ENCODE measurements at regions not wholly inside any gene's neighbourhood (a gene's known extent, or its start where the extent isn't known, plus 50 kb on each side); places are given as distances from the start of the nearest gene placed in this dataset.

DNA sequence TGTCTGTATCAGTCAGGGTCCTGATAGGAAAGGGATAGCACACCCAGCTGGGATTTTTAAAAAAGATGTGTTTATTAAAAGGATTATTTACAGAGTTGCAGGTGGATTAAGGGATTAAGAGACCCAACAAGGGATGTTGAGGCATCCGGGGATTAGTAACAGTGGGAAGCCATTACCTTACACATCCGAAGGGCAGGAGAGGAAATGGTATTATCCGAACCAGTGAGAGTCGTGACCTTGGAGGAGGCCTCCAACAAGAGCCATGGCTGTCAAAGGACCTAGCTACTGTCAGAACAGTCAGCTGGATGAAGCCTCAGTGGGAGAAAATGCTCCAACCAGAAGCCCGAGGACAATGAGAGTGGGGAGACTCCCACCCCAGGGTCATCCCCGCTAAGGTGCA lies 146.3 kb upstream of the KRAS start:
- TF ChIP-seq, protein P1, sequence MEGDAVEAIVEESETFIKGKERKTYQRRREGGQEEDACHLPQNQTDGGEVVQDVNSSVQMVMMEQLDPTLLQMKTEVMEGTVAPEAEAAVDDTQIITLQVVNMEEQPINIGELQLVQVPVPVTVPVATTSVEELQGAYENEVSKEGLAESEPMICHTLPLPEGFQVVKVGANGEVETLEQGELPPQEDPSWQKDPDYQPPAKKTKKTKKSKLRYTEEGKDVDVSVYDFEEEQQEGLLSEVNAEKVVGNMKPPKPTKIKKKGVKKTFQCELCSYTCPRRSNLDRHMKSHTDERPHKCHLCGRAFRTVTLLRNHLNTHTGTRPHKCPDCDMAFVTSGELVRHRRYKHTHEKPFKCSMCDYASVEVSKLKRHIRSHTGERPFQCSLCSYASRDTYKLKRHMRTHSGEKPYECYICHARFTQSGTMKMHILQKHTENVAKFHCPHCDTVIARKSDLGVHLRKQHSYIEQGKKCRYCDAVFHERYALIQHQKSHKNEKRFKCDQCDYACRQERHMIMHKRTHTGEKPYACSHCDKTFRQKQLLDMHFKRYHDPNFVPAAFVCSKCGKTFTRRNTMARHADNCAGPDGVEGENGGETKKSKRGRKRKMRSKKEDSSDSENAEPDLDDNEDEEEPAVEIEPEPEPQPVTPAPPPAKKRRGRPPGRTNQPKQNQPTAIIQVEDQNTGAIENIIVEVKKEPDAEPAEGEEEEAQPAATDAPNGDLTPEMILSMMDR (IDR thresholded peaks at IDR 0.05) = no peak
- TF ChIP-seq YY1 (IDR thresholded peaks at IDR 0.05; ENCODE audit: low read depth) (no peak), RCOR1 (IDR thresholded peaks at IDR 0.05; ENCODE audit: low read length) (no peak)

Data from SK-N-SH (cell line).